HG03066 (cell line): ENCODE measurements at regions not wholly inside any gene's neighbourhood (a gene's known extent, or its start where the extent isn't known, plus 50 kb on each side); places are given as distances from the start of the nearest gene placed in this dataset.

Experiments
- ATAC-seq: cut with Tn5 transposase; IDR thresholded peaks from one replicate; pipeline ENCODE4 v1.9.1; 2021; ENCODE audit warnings: low read depth; ENCODE audit not compliant: unreplicated experiment

- ATAC-seq = no peak
Measured at GRCh38 chr1:213908521-213908920, 79.3 kb upstream of the PROX1 start.

- no peak for ATAC-seq
Measured at GRCh38 chr1:213914392-213914791, 73.4 kb upstream of the PROX1 start.

GRCh38 chr1:213921311-213921710 lies 66.5 kb upstream of the PROX1 start:
- no peak for ATAC-seq

GRCh38 chr1:213921712-213922111 lies 66.1 kb upstream of the PROX1 start:
- no peak for ATAC-seq

GRCh38 chr1:213925531-213926182 lies 62.1 kb upstream of the PROX1 start:
- ATAC-seq = no peak

- ATAC-seq = no peak
Measured at GRCh38 chr1:213927846-213928245, 59.9 kb upstream of the PROX1 start.

GRCh38 chr1:213929398-213929797 lies 58.4 kb upstream of the PROX1 start:
- no peak for ATAC-seq

GRCh38 chr1:213931836-213932235 lies 55.9 kb upstream of the PROX1 start:
- ATAC-seq = no peak

GRCh38 chr1:213933336-213933735 lies 54.4 kb upstream of the PROX1 start:
- ATAC-seq = no peak

- no peak for ATAC-seq
Measured at GRCh38 chr1:213934649-213935048, 53.1 kb upstream of the PROX1 start.

GRCh38 chr1:213936571-213936970 lies 51.2 kb upstream of the PROX1 start:
- ATAC-seq = no peak
